Uterus (tissue), 2 donors: ENCODE measurements at regions not wholly inside any gene's neighbourhood (a gene's known extent, or its start where the extent isn't known, plus 50 kb on each side); places are given as distances from the start of the nearest gene placed in this dataset.

Experiments
- POLR2A ChIP-seq, 2 donors: fragments of 450-650 bp; IDR thresholded peaks; one replicate each; pipeline ENCODE4 v1.6.1; 2016; ENCODE audit warnings: antibody characterized with exemption in 2 of 2, mild to moderate bottlenecking in 1 of 2, moderate library complexity in 1 of 2
- TF ChIP-seq, protein P1 (sequence below), 4 experiments: fragments of 200-600 bp in 2 of 4; fragments of 450-650 bp in 2 of 4; sonication (generic) in 2 of 4; IDR thresholded peaks; one replicate each; pipeline ENCODE4 v1.5.1; 2016 to 2019; ENCODE audit warnings: antibody characterized with exemption in 4 of 4, mild to moderate bottlenecking in 2 of 4, moderate library complexity in 1 of 4

DNA sequence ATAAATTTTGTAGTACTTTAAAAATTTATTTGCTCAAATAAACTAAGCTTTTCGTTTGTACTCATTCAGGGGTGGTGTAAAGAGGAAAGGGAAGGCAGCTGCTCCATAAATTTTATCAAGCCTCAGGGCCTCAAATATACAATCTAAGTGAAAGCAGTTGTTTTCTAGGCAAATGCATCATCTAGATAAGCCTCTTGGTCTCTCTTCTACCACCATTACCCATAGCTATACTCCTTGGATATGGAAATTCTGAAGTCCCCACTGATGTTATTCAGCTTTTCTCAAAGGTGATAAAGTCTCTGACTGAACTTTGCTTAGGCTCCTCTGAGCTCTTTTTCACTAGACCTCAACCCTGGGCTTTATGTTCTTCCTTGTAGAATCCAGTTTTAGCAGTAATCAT lies 1313.1 kb downstream of the JRKL start:
- TF ChIP-seq, protein P1, sequence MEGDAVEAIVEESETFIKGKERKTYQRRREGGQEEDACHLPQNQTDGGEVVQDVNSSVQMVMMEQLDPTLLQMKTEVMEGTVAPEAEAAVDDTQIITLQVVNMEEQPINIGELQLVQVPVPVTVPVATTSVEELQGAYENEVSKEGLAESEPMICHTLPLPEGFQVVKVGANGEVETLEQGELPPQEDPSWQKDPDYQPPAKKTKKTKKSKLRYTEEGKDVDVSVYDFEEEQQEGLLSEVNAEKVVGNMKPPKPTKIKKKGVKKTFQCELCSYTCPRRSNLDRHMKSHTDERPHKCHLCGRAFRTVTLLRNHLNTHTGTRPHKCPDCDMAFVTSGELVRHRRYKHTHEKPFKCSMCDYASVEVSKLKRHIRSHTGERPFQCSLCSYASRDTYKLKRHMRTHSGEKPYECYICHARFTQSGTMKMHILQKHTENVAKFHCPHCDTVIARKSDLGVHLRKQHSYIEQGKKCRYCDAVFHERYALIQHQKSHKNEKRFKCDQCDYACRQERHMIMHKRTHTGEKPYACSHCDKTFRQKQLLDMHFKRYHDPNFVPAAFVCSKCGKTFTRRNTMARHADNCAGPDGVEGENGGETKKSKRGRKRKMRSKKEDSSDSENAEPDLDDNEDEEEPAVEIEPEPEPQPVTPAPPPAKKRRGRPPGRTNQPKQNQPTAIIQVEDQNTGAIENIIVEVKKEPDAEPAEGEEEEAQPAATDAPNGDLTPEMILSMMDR (IDR thresholded peaks at IDR 0.05) = no peak
- TF ChIP-seq POLR2A (IDR thresholded peaks at IDR 0.05) = no peak
